ENCODE measurements at regions not wholly inside any gene's neighbourhood (a gene's known extent, or its start where the extent isn't known, plus 50 kb on each side); places are given as distances from the start of the nearest gene placed in this dataset.

GRCh38 chr5:38009749-38010358 lies 170.0 kb upstream of the GDNF start:
- WGBS (ENCODE audit: insufficient coverage, insufficient read length), result no CpG with 5 or more reads among the region's 2 CpGs
- H3K4me3 ChIP-seq (ENCODE audit: low read length), result no peak overlapping the region
- H3K36me3 ChIP-seq (ENCODE audit: control insufficient read depth, insufficient read depth, low read length), result no peaks in the 10 kb centered on the region
- DNase-seq (ENCODE audit: low read depth, low spot score), result no peak
- H3K4me1 ChIP-seq (ENCODE audit: control insufficient read depth, insufficient read depth, low read length), result no peaks in the 10 kb centered on the region
- no peak overlapping the region for H3K27ac ChIP-seq (ENCODE audit: low read length)
- no peaks in the 10 kb centered on the region for H3K27me3 ChIP-seq (ENCODE audit: control insufficient read depth, insufficient read depth, low read length)
- no peaks in the 10 kb centered on the region for H3K9me3 ChIP-seq (ENCODE audit: control insufficient read depth, insufficient read depth, low read length)

- no peaks in the 10 kb centered on the region for H3K4me1 ChIP-seq (ENCODE audit: control insufficient read depth, insufficient read depth, low read length)
- H3K4me3 ChIP-seq (ENCODE audit: low read length), result no peak overlapping the region
- no peak for DNase-seq (ENCODE audit: low read depth, low spot score)
- H3K27me3 ChIP-seq (ENCODE audit: control insufficient read depth, insufficient read depth, low read length), result no peaks in the 10 kb centered on the region
- H3K36me3 ChIP-seq (ENCODE audit: control insufficient read depth, insufficient read depth, low read length), result no peaks in the 10 kb centered on the region
- H3K9me3 ChIP-seq (ENCODE audit: control insufficient read depth, insufficient read depth, low read length), result no peaks in the 10 kb centered on the region
- H3K27ac ChIP-seq (ENCODE audit: low read length), result no peak overlapping the region
- WGBS (ENCODE audit: insufficient coverage, insufficient read length), result no CpG with 5 or more reads among the region's 1 CpG
These were observed 168.4 kb upstream of the GDNF start for GRCh38 chr5:38008198-38008597.

- no peak overlapping the region for H3K4me3 ChIP-seq (ENCODE audit: low read length)
- WGBS (ENCODE audit: insufficient coverage, insufficient read length), result no CpG with 5 or more reads among the region's 1 CpG
- no peak for DNase-seq (ENCODE audit: low read depth, low spot score)
- no peaks in the 10 kb centered on the region for H3K4me1 ChIP-seq (ENCODE audit: control insufficient read depth, insufficient read depth, low read length)
- H3K27ac ChIP-seq (ENCODE audit: low read length), result no peak overlapping the region
- no peaks in the 10 kb centered on the region for H3K27me3 ChIP-seq (ENCODE audit: control insufficient read depth, insufficient read depth, low read length)
- no peaks in the 10 kb centered on the region for H3K9me3 ChIP-seq (ENCODE audit: control insufficient read depth, insufficient read depth, low read length)
- no peaks in the 10 kb centered on the region for H3K36me3 ChIP-seq (ENCODE audit: control insufficient read depth, insufficient read depth, low read length)
These were observed 159.8 kb upstream of the GDNF start for GRCh38 chr5:37999593-37999992.

GRCh38 chr5:37996918-37997317 lies 157.1 kb upstream of the GDNF start:
- no peak for DNase-seq (ENCODE audit: low read depth, low spot score)
- Histone ChIP-seq H3K27me3 (ENCODE audit: control insufficient read depth, insufficient read depth, low read length) (no peaks in the 10 kb centered on the region), H3K27ac (ENCODE audit: low read length) (no peak overlapping the region), H3K9me3 (ENCODE audit: control insufficient read depth, insufficient read depth, low read length) (no peaks in the 10 kb centered on the region), H3K4me1 (ENCODE audit: control insufficient read depth, insufficient read depth, low read length) (no peaks in the 10 kb centered on the region; the same call in 1 of the 2 replicates), H3K4me3 (ENCODE audit: low read length) (no peak overlapping the region), H3K36me3 (ENCODE audit: control insufficient read depth, insufficient read depth, low read length) (no peaks in the 10 kb centered on the region)
- WGBS (ENCODE audit: insufficient coverage, insufficient read length), result no CpG with 5 or more reads among the region's 3 CpGs

- WGBS (ENCODE audit: insufficient coverage, insufficient read length), result no CpG with 5 or more reads among the region's 1 CpG
- Histone ChIP-seq H3K27ac (ENCODE audit: low read length) (no peak overlapping the region), H3K4me3 (ENCODE audit: low read length) (no peak overlapping the region), H3K4me1 (ENCODE audit: control insufficient read depth, insufficient read depth, low read length) (no peaks in the 10 kb centered on the region; the same call in 1 of the 2 replicates), H3K27me3 (ENCODE audit: control insufficient read depth, insufficient read depth, low read length) (no peaks in the 10 kb centered on the region), H3K36me3 (ENCODE audit: control insufficient read depth, insufficient read depth, low read length) (no peaks in the 10 kb centered on the region), H3K9me3 (ENCODE audit: control insufficient read depth, insufficient read depth, low read length) (no peaks in the 10 kb centered on the region)
- DNase-seq (ENCODE audit: low read depth, low spot score), result no peak
These were observed 154.9 kb upstream of the GDNF start for GRCh38 chr5:37994729-37995128.

GRCh38 chr5:37991301-37992299 lies 151.8 kb upstream of the GDNF start:
- no peak for DNase-seq (ENCODE audit: low read depth, low spot score)
- H3K36me3 ChIP-seq (ENCODE audit: control insufficient read depth, insufficient read depth, low read length), result no peaks in the 10 kb centered on the region
- no peak overlapping the region for H3K27ac ChIP-seq (ENCODE audit: low read length)
- no peak overlapping the region for H3K4me3 ChIP-seq (ENCODE audit: low read length)
- no peaks in the 10 kb centered on the region for H3K27me3 ChIP-seq (ENCODE audit: control insufficient read depth, insufficient read depth, low read length)
- no CpG with 5 or more reads among the region's 10 CpGs for WGBS (ENCODE audit: insufficient coverage, insufficient read length)
- H3K9me3 ChIP-seq (ENCODE audit: control insufficient read depth, insufficient read depth, low read length), result no peaks in the 10 kb centered on the region
- no peaks in the 10 kb centered on the region; the same call in 1 of the 2 replicates for H3K4me1 ChIP-seq (ENCODE audit: control insufficient read depth, insufficient read depth, low read length)

- WGBS (ENCODE audit: insufficient coverage, insufficient read length), result 100% methylated on average over 1 of the region's 1 CpG
- H3K4me1 ChIP-seq (ENCODE audit: control insufficient read depth, insufficient read depth, low read length), result no peaks in the 10 kb centered on the region; the same call in 1 of the 2 replicates
- no peaks in the 10 kb centered on the region for H3K36me3 ChIP-seq (ENCODE audit: control insufficient read depth, insufficient read depth, low read length)
- no peaks in the 10 kb centered on the region for H3K9me3 ChIP-seq (ENCODE audit: control insufficient read depth, insufficient read depth, low read length)
- no peak overlapping the region for H3K4me3 ChIP-seq (ENCODE audit: low read length)
- H3K27ac ChIP-seq (ENCODE audit: low read length), result no peak overlapping the region
- DNase-seq (ENCODE audit: low read depth, low spot score), result no peak
- no peaks in the 10 kb centered on the region for H3K27me3 ChIP-seq (ENCODE audit: control insufficient read depth, insufficient read depth, low read length)
These were observed 150.0 kb upstream of the GDNF start for GRCh38 chr5:37989884-37990283.

- no CpG with 5 or more reads among the region's 1 CpG for WGBS (ENCODE audit: insufficient coverage, insufficient read length)
- no peaks in the 10 kb centered on the region; the same call in 1 of the 2 replicates for H3K4me1 ChIP-seq (ENCODE audit: control insufficient read depth, insufficient read depth, low read length)
- H3K9me3 ChIP-seq (ENCODE audit: control insufficient read depth, insufficient read depth, low read length), result no peaks in the 10 kb centered on the region
These were observed 148.7 kb upstream of the GDNF start for GRCh38 chr5:37988454-37989046.

GRCh38 chr5:37984300-37984699 lies 144.5 kb upstream of the GDNF start:
- Histone ChIP-seq H3K4me1 (ENCODE audit: control insufficient read depth, insufficient read depth, low read length) (no peaks in the 10 kb centered on the region; the same call in 1 of the 2 replicates), H3K27me3 (ENCODE audit: control insufficient read depth, insufficient read depth, low read length) (no peaks in the 10 kb centered on the region), H3K4me3 (ENCODE audit: low read length) (no peak overlapping the region), H3K36me3 (ENCODE audit: control insufficient read depth, insufficient read depth, low read length) (no peaks in the 10 kb centered on the region), H3K27ac (ENCODE audit: low read length) (no peak overlapping the region), H3K9me3 (ENCODE audit: control insufficient read depth, insufficient read depth, low read length) (no peaks in the 10 kb centered on the region)
- DNase-seq (ENCODE audit: low read depth, low spot score), result no peak
- no CpG with 5 or more reads among the region's 1 CpG for WGBS (ENCODE audit: insufficient coverage, insufficient read length)

More at GRCh38 chr5:37988454-37989046, 148.7 kb upstream of the GDNF start:
- no peaks in the 10 kb centered on the region for H3K36me3 ChIP-seq (ENCODE audit: control insufficient read depth, insufficient read depth, low read length)
- H3K27me3 ChIP-seq (ENCODE audit: control insufficient read depth, insufficient read depth, low read length), result no peaks in the 10 kb centered on the region
- no peak overlapping the region for H3K4me3 ChIP-seq (ENCODE audit: low read length)
- no peak overlapping the region for H3K27ac ChIP-seq (ENCODE audit: low read length)
- no peak for DNase-seq (ENCODE audit: low read depth, low spot score)

GRCh38 chr5:37983463-37983862 lies 143.6 kb upstream of the GDNF start:
- WGBS (ENCODE audit: insufficient coverage, insufficient read length), result no CpG with 5 or more reads among the region's 2 CpGs

More at GRCh38 chr5:37983463-37983862, 143.6 kb upstream of the GDNF start:
- no peaks in the 10 kb centered on the region for H3K36me3 ChIP-seq (ENCODE audit: control insufficient read depth, insufficient read depth, low read length)
- no peak overlapping the region for H3K27ac ChIP-seq (ENCODE audit: low read length)
- no peaks in the 10 kb centered on the region; the same call in 1 of the 2 replicates for H3K4me1 ChIP-seq (ENCODE audit: control insufficient read depth, insufficient read depth, low read length)
- H3K9me3 ChIP-seq (ENCODE audit: control insufficient read depth, insufficient read depth, low read length), result no peaks in the 10 kb centered on the region
- H3K27me3 ChIP-seq (ENCODE audit: control insufficient read depth, insufficient read depth, low read length), result no peaks in the 10 kb centered on the region
- DNase-seq (ENCODE audit: low read depth, low spot score), result no peak
- H3K4me3 ChIP-seq (ENCODE audit: low read length), result no peak overlapping the region

Data from iPS DF 6.9 (cell line).